ENCODE measurements at regions not wholly inside any gene's neighbourhood (a gene's known extent, or its start where the extent isn't known, plus 50 kb on each side); places are given as distances from the start of the nearest gene placed in this dataset.
"Not testable (repeated sequence)": the region's sequence is repeated elsewhere in the genome, so short reads cannot be mapped to it uniquely, and the experiment has no call there.

DNA sequence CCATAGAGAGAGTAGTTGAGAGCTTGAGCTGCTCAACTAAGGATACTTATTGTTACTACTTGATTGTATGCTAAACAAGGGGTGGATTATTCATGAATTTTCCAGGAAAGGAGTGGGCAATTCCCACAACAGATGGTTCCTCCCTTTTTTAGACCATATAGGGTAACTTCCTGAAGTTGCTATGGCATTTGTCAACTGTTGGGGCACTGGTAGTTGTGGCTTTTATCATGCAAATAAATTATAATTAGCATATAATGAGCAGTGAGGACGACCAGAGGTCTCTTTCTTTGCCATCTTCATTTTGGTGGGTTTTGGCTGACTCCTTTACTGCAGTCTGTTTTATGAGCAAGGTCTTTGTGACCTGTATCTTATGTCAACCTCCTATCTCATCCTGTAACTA is 1403.5 kb upstream of the PABPC4L start:
- DNase-seq, result no peak

DNA sequence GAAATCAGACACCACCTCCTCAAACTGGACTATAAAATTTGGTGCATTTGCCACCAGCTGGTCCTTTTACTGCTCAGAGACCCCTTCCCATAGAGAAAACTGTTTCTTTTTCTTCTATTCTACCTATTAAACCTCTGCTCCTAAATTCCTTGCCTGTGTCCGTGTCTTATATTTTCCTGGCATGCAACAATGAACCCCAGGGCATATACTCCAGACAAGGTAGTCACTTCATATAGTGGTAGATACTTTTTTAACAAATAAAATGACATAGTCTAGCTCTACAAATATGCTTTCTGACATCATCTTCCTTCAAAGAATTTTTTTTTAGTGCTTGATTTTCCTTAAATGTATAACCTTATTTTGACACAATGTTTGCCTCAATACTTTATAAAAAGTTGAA is 1402.9 kb upstream of the PABPC4L start:
- no peak for DNase-seq

DNA sequence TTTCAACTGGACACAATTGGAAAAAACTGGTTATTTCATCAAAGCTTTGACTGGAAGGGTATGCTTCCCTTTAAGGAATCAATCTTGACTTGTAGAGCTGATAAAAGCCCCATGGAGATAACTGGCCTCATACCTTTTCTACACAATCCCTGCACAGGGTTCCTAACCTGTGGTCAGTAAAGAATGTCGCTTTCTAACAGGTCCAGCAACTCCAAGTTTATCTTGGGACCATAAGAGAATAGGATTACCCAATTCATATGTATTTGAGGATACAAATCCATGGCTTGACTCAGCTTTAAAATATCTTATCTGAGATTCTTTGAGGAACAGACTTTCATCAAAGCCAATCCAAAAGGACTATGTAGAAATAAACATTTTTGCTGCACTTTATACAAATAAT is 1399.8 kb upstream of the PABPC4L start:
- DNase-seq, result no peak

DNA sequence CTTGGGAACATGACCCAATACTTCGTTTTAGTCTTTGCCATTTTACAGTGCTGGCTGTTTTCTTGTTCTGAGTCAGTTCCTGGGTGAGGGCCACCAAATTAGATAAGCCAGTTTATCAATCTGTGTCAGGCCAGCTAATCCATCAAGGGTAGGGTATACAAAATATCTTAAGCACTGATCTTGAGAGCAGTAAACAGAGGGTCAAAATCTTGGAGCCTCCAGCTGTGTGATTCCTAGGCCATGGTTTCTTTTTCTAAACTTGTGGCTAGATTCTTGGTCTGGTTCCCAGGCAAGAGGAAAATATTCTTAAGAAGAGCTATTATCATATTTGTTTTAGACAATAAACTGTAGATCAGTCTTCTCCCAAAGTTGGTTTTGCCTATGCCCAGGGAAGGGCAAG is 1396.6 kb upstream of the PABPC4L start:
- DNase-seq, result no peak

DNA sequence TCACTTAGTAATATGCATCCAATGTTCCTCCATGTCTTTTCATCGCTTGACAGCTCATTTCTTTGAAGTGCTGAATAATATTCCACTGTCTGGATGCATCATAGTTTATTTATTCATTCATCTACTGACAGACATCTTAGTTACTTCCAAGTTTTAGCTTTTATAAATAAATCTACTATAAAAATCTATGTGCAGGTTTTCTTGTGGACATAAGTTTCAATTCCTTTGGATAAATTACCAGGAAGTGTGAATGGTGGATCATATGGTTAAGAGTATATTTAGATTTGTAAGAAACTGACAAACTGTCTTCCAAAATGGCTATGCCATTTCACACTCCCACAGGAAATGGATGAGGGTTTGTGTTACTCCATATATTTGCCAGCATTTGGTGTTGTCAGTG is 1392.9 kb upstream of the PABPC4L start:
- no peak for DNase-seq

DNA sequence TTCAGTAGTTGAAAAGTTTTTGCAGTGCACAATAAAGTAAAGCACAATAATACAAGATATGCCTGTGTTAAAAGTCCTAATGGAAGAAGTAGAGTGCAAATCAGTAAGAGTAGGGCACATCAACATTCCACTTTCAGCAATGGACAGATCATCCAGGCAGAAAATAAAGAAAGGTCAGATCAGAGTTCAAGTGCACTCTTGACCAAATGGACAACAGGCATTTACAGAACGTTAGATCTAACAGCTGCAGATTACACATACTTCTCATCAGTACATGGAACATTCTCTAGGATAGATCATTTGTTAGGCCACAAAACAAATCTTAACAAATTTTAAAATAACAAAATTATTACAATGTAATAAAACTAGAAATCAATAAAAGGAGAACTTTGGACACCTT is 1373.5 kb upstream of the PABPC4L start:
- DNase-seq, result no peak

DNA sequence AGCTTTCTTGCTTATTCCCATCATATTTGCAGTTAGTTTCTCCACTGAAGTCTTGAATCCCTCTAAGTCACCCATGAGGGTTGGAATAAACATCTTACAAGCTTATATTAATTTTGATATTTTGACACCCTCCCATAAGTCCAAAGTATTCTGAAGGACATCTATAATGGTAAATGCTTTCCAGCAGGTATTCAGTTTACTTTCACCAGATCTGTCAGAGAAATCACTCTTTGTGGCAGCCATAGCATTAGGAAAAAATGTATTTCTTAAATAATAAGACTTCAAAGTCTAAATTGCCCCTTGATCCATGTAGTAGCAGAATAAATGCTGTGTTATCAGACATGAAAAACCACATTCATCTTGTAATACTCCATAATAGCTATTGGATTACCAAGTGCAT is 1371.7 kb upstream of the PABPC4L start:
- no peak for DNase-seq

DNA sequence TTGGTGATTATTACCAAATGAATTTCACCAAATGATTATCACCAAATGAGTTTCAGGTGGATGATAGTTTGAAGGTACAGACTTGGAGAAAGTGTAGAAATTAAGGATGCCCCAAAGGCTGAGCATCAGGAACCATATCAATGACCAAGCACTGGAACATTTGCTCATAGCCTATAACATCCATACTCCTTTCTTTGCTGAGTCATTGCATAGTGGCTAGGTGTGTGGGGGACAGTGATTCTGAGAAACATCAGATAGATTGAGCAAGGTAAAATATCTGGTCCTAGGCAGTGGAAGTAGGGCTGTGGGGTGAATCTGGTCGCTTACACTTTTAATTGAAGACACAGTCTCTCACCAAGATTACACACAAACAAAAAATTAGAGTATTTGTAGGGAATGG is 1362.5 kb upstream of the PABPC4L start:
- no peak for DNase-seq

DNA sequence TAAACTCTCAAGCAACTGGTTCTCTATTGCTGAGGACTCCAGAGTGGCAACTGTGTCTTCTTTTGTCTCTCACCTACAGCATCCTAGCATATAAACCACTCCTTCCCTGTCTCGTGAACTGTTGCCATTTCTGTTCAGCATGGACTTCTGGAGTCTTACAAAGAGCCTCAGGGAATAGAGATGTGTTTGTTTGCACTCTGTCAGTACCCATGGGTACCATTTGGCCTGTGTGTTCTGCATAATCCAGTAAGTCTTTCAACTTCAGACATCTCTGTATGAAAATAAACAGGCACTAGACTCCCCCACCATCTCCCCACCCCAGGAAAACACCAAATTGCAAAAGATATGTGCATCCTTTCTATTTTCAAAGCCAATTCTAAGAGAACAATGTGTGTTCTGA is 1351.6 kb upstream of the PABPC4L start:
- DNase-seq, result no peak

DNA sequence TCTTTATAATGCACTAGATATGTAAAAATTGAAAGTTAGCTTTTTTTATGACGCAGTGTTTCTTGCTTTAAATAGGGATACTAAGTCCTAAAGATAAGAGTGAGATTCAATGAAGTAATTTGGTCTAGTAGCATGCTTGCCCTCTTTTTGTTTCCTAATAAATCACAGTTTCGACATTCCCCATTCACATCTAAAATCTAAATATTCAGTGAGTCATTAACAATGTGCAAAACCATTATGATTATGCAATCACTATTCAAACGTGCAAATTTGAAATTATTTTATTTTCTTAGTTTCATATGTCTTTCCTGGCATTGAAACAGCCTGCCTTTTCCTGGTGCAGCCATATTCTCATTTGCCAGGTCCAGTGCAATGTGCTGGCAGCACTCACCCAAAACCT is 1350.5 kb upstream of the PABPC4L start:
- no peak for DNase-seq

DNA sequence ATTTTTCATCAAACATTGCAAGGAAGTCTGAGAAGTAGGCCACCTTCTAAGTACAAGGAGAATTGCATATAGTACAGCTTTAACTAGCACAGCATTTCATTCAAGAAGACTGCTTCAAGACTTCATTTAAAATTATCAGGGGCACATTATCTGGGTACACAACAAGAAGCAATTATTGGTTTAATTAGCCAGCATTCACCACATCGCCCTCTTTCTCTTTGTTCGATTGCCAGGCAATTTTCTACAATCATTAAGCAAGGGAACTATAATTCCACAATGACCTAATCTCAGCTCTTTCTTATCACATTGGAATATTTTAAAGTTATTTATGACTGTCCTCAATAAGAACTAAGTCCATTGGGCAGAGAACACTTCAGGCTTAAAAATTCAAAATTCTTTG is 1347.1 kb upstream of the PABPC4L start:
- DNase-seq, result no peak

DNA sequence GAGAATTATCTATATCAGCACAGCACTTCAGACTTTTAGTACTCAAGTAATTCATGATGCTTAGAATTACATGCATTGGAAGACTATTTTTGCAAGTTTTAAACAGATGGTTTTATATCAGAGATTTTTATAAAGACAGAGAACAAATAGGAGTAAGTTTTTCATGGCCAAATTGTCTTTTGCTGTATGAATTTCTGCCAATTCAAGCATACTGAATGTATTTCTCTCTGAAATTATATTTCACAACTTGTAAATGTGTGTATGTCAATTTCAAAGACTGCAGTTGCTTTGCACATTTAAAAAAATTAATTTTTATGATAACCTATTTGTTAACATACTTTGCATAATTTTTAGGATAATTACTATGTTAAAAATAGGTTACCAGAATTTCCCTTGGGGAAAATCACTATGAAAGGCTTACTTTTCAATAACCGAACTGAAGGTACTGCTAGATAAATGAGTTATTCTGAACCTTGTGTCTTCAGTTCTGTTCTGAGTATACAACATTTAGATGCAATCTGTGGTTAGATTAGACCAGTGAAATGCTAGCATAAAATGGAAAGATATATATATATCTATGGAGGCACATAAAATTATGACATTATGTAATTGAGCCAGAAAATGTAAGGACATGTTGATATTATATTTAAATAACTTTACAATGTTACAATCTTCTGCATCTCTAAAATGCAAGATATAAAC is 1344.2 kb upstream of the PABPC4L start:
- DNase-seq, result no peak

DNA sequence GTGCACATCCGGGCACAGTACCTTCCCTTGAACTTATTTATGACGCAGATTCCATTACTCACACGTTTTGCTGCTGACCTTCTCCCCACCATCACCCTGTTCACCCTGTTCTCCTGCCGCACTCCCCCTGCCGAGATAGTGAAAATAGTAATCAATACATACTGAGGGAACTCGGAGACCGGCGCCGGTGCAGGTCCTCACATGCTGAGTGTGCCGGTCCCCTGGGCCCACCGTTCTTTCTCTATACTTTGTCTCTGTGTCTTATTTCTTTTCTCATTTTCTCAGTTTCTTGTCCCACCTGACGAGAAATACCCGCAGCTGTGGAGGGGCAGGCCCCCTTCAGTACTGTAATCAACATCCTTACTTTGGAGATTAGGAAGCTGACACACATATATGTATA is 1337.1 kb upstream of the PABPC4L start:
- no peak for DNase-seq

DNA sequence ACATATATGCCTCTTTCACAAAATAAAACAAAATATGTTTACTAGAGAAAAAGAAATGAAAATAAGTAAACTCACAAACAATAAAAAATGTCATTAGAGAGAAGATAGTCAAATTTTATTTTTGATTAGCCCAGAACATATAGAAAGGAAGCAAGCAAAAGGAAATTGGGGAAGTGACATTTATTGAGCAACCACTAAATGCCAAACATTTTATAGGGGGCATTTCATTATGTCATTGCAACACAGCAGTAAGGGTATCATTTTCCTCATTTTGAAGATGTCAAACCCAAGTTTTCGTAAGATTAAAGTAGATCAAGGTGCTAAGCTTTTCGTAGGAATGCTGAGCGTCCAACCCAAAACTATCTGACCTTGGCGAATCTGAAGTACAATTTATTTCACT is 1331.5 kb upstream of the PABPC4L start:
- no peak for DNase-seq

DNA sequence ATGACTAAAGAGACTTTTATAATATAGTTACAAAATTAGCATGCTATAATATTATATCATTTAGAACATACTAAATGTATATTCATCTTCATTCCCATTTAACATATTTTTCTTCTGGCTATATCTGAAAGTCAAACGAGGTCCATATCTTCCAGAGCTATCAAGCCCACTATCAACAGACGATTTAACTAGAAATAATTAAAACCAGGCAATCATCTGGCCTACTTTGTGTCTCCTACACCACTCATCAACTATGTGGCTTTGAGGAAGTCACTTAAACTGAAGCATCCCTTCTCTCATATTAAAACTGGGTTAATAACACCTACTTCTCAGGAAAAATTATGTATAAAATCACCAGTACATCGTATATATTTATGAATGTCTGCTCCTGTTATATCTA is 1330.5 kb upstream of the PABPC4L start:
- no peak for DNase-seq

DNA sequence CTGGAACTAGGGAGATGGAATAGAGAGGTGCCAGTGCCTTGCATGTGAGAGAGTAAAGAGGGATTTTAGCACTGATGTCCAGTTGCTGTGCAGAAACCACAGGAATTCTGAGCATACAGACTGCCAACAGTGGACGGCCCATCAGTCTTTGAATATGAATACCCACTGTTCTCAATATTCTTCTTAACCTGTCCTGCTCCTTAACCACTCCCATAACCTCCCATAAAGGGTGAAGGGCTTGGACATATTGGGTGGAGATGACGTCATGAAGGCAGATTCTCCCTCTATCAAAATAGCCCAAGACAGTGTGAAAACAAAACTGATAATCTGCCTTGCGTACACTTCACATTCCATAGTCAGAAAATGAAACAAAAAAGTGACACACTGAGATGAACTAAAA is 1313.7 kb upstream of the PABPC4L start:
- no peak for DNase-seq

DNA sequence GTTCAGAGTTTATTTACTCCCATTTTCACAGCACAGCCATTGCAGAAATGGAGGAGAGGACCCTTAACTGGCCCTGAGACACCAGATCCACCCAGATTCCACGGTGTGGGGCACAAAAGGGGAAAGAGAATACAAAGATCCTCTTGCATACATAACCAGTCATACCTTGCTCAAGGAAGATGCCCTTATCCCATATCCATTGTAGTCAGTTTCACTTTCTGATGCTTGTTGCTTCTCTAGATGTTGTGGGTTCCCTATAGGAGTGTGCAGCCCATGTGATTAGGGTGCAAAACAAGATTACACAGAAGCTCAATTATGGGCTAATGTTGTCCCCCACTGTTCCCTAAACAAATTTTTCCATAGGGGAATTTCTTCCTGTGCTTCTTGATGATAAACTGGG is 1309.0 kb upstream of the PABPC4L start:
- no peak for DNase-seq

DNA sequence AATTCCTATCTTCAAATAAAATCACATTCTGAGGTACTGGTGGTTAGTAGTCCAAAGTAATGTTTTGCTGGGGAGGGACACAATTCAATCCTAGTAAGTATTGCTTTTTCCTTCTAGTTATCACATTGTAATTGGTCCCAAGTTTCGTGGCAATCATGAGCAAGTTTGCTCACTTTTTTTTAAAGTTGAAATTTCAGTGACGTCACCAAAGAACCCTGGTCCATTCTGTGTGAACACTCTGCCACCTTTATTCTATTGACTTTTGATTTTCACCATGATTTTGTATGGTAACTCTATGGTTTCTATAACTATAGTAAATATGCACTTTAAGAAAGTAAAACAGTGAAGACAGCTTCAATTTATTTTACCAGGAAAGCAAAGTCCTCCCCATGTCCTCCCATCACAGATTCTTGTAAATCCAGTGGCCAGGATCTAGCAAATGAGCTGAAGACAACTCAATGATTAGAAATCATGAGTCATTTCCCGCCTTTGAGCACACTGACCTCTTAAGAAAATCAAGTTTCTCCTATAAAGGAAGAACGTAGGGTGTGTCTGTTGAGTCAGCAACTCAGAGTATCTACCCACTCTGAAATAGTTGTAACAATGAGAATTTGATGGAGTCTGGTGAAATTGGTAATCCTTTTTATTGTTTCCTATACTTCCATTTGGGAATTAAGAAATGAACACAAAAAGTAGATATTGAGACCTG is 1306.6 kb upstream of the PABPC4L start:
- DNase-seq, result no peak

DNA sequence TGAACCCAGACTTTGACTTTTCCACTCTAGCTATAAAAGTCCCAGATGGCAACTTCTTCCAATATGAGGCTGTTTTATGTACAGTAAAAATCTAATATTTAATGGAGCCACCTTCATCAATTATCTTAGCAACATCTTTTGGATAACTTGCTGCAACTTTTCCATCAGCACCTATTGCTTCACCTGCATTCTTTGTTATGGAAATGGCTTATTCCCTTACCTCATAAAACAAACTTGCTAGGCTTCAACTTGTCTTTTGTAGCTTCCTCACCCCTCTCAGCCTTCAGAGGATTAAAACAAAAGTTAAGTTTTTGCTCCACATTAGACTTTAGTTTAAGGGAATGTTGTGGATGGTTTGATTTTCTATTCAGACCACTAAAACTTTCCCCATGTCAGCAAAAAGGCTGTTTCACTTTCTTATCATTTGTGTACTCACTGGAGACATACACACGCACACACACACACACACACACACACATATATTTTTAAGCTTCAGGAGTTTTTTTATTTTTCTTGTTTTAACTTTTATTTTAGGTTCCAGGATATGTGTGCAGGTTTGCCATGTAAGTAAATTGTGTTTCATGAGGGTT is 1296.1 kb upstream of the PABPC4L start:
- no peak for DNase-seq

DNA sequence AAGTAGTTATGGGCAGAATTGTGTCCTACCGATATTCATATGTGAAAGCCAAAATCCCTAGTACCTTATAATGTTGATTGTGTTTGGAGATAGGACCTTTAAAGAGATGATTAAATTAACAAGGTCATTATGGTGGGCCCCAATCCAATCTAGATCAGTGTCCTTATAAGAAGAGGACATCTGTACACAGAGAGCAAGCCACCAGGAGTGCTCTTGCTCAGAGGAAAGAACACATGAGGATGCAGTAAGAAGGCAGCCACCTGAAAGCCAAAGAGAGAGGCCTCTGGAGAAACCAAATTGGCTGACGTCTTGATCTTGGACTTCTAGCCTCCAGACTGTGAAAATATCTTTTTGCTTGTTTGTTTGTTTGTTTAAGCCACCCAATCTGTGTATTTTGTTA is 1290.8 kb upstream of the PABPC4L start:
- no peak for DNase-seq

DNA sequence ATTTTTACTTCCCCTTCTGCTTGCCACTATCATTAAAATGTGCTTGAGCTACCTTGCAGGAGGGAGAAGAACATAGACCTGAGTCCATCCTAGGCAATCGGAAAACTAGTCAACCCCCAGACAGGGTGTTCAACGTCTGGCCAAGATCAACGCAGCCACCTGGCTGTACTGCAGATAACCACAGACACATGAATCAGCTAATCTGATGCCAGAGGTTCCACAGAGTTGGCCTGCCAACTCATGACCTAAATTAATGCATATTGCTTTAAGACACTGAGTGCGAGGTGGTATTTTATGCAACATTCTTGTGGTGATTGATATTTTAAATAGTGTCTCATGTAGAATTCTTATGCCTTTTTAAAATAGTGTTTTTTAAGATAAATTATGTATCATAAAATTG is 1283.8 kb upstream of the PABPC4L start:
- no peak for DNase-seq

DNA sequence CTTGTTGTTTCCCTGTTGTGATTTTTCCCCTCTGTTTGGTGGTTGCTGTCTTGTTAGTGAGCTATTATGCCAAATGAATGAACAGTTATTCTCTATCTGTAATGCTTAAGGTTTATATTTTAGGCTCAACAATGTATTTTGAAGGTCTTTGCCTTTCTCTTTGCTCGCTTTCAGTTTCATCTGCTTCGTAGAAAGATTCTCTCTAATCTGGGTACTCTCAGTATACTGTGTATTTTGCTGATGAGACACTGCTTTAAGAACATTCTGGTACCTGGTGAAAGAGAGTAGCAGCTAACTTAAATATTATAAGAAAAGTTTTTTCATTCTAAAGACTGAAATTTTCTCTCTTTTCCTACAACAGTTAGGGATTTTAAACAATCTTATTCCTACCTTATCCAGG is 1274.7 kb upstream of the PABPC4L start:
- DNase-seq, result no peak

DNA sequence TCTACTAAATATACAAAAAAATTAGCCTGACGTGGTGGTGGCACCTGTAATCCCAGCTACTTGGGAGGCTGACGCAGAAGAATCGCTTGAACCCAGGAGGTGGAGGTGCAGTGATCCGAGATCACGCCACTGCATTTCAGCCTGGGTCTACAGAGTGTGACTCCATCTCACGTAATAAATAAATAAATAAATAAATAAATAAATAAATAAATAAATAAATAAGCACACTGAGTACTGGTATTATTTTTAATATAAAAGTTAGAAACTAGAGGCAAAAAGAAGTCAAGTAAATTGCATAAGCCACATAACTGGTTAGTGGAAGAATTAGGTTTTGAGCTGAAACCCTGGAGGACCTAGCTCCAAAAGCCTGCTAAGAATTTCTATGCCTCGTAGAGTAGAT is 1262.7 kb upstream of the PABPC4L start:
- no peak for DNase-seq

DNA sequence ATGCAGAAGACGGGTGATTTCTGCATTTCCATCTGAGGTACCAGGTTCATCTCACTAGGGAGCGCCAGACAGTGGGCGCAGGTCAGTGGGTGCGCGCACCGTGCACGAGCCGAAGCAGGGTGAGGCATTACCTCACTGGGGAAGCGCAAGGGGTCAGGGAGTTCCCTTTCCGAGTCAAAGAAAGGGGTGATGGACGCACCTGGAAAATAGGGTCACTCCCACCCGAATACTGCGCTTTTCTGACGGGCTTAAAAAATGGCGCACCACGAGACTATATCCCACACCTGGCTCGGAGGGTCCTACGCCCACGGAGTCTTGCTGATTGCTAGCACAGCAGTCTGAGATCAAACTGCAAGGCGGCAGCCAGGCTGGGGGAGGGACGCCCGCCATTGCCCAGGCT is 1246.0 kb upstream of the PABPC4L start:
- DNase-seq, result not testable (repeated sequence)

DNA sequence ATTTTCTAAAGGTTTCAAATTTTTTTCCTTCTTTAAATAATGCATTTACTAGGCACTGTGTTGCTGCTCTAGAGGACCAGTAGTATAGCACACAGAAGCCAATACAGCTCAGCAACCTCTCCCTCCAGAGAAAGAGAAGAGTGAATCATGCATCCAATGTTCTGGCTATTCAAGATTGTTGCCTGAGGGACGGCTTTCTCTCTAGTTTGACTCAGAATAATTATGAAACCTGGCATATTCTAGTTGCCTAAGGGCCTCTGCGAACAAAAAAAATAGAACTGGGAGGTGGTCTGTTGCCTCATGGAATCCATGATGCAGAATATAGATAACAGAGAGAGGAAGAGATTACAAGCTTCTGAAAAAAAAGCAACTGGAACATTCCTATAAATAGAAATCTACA is 1233.3 kb upstream of the PABPC4L start:
- DNase-seq, result no peak
